HG03139 (cell line): ENCODE measurements at regions not wholly inside any gene's neighbourhood (a gene's known extent, or its start where the extent isn't known, plus 50 kb on each side); places are given as distances from the start of the nearest gene placed in this dataset.

Experiments
- ATAC-seq: cut with Tn5 transposase; IDR thresholded peaks from one replicate; pipeline ENCODE4 v1.9.1; 2021; ENCODE audit not compliant: unreplicated experiment

- no peak for ATAC-seq
Observed at GRCh38 chr3:34219556-34219955, 421.1 kb downstream of the PDCD6IP start.

GRCh38 chr3:34225821-34226366 is 427.5 kb downstream of the PDCD6IP start:
- ATAC-seq = no peak

GRCh38 chr3:34229876-34230275 is 431.4 kb downstream of the PDCD6IP start:
- ATAC-seq = no peak

GRCh38 chr3:34235096-34235495 is 436.7 kb downstream of the PDCD6IP start:
- ATAC-seq = no peak

- no peak for ATAC-seq
Observed at GRCh38 chr3:34237946-34238345, 439.5 kb downstream of the PDCD6IP start.

- ATAC-seq = no peak
Observed at GRCh38 chr3:34238407-34238806, 440.0 kb downstream of the PDCD6IP start.

GRCh38 chr3:34239287-34239686 is 440.9 kb downstream of the PDCD6IP start:
- no peak for ATAC-seq

- no peak for ATAC-seq
Observed at GRCh38 chr3:34239875-34240274, 441.4 kb downstream of the PDCD6IP start.

GRCh38 chr3:34247401-34247800 is 449.0 kb downstream of the PDCD6IP start:
- ATAC-seq = no peak

- peak; percentile 97 for ATAC-seq
Observed at GRCh38 chr3:34248352-34248751, 449.9 kb downstream of the PDCD6IP start.

GRCh38 chr3:34254285-34254684 is 455.9 kb downstream of the PDCD6IP start:
- ATAC-seq = no peak

- ATAC-seq = no peak
Observed at GRCh38 chr3:34256021-34256420, 457.6 kb downstream of the PDCD6IP start.

- no peak for ATAC-seq
Observed at GRCh38 chr3:34256791-34257190, 458.4 kb downstream of the PDCD6IP start.

GRCh38 chr3:34258271-34258998 is 460.0 kb downstream of the PDCD6IP start:
- no peak for ATAC-seq

GRCh38 chr3:34260271-34261000 is 462.0 kb downstream of the PDCD6IP start:
- ATAC-seq = no peak

GRCh38 chr3:34261001-34261385 is 462.6 kb downstream of the PDCD6IP start:
- no peak for ATAC-seq

- ATAC-seq = no peak
Observed at GRCh38 chr3:34263101-34263621, 464.7 kb downstream of the PDCD6IP start.

GRCh38 chr3:34264337-34265041 is 466.1 kb downstream of the PDCD6IP start:
- ATAC-seq = no peak

- ATAC-seq = no peak
Observed at GRCh38 chr3:34267088-34267487, 468.7 kb downstream of the PDCD6IP start.

- no peak for ATAC-seq
Observed at GRCh38 chr3:34268032-34268709, 469.7 kb downstream of the PDCD6IP start.

- ATAC-seq = no peak
Observed at GRCh38 chr3:34275811-34276210, 477.4 kb downstream of the PDCD6IP start.
